ENCODE measurements at regions not wholly inside any gene's neighbourhood (a gene's known extent, or its start where the extent isn't known, plus 50 kb on each side); places are given as distances from the start of the nearest gene placed in this dataset.

DNA sequence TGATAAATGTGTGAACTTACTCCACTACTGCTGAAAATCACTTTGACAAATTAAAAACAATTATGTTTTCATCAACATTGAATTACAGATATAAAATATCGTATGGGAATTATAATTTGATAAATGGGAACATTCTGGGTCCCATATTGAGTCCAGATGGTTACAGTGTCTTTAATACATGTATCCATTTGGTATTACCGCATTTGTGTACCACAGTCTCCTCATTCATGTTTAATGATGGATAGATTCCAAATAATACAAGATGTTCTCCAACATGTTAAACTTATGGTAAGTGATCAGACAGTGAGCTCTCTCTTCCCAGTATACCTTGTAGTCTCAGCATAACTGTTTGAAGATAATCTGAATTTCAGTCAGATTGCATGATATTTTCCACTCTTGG lies 1706.8 kb upstream of the PCDH7 start:
- Mint-ChIP-seq H3K36me3 (ENCODE audit: low read depth) (no peaks in the 10 kb centered on the region), H3K27ac (no peak overlapping the region), H3K4me1 (ENCODE audit: low read depth) (no peaks in the 10 kb centered on the region), H3K27me3 (no peaks in the 10 kb centered on the region), H3K9me3 (peaks cover 31% of the 10 kb centered on the region), H3K4me3 (no peak overlapping the region)
- no peak for DNase-seq

DNA sequence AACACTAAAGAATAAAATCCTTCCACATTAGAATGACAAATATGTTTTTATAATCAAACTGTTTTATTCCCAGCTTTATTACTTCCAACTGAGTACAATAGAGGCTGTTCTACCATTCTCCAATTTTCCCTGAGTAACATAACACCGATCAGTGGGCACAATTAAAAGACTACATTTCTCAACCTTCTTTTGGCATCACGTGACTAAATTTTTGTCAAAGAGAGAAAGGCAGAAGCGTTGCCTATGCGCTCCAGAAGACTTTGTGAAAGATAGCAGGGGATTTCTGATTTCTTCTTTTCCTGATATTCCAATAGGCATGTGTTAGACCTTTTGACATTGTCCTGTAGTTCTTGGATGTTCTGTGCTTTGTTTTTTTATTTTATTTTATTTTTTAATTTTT lies 1705.6 kb upstream of the PCDH7 start:
- DNase-seq: no peak
- Mint-ChIP-seq H3K27ac (no peak overlapping the region), H3K4me3 (no peak overlapping the region), H3K4me1 (ENCODE audit: low read depth) (no peaks in the 10 kb centered on the region), H3K27me3 (no peaks in the 10 kb centered on the region), H3K9me3 (peaks cover 31% of the 10 kb centered on the region), H3K36me3 (ENCODE audit: low read depth) (no peaks in the 10 kb centered on the region)

DNA sequence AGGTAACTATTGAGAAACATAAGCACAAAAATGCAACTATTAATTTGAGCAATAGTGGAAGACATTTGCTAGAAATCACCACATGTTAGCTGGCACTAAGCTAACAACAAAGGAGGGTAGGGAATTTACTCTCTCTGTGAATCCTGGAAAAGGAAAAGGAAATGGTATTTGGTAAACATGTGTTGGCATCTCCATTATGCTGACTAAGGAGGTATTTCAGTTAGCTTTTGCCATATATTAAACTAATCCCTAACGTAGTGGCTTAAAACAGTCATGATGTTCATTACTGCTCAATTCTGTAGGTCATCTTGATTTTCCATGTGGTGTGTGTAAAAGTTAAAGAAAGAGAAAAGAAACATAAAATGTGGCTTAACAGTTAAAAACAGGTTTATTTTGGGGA lies 1686.5 kb upstream of the PCDH7 start:
- Mint-ChIP-seq H3K36me3 (ENCODE audit: low read depth) (no peaks in the 10 kb centered on the region), H3K4me3 (no peak overlapping the region)
- no peak for DNase-seq

DNA sequence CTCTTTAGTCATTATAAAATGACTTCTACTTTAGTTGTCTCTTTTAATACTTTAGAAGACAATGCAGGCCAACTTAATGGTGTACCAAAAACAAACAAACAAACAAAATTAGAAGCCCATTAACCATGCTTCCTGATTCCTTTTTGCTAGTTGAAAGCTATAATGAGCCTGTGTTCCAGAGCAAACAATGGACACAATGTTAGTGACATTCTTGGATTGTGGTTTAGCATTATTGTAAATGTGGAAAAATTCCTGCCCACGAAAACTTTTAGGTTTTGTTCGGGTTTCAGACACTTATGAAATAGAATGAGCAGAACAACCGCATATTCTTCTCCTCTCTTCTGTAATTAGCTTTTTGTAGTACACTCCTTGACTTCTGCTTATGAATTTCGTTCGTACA lies 1682.7 kb upstream of the PCDH7 start:
- no peaks in the 10 kb centered on the region for H3K36me3 Mint-ChIP-seq (ENCODE audit: low read depth)
- peaks cover 16% of the 10 kb centered on the region for H3K9me3 Mint-ChIP-seq
- H3K27ac Mint-ChIP-seq: no peak overlapping the region
- no peaks in the 10 kb centered on the region for H3K4me1 Mint-ChIP-seq (ENCODE audit: low read depth)
- no peaks in the 10 kb centered on the region for H3K27me3 Mint-ChIP-seq
- no peak overlapping the region for H3K4me3 Mint-ChIP-seq
- DNase-seq: no peak

More for the DNA sequence above, 1686.5 kb upstream of the PCDH7 start:
- Mint-ChIP-seq H3K27me3 (no peaks in the 10 kb centered on the region), H3K4me1 (ENCODE audit: low read depth) (no peaks in the 10 kb centered on the region), H3K9me3 (peaks cover 14% of the 10 kb centered on the region), H3K27ac (no peak overlapping the region)

GRCh38 chr4:29043411-29043810 lies 1676.8 kb upstream of the PCDH7 start:
- Mint-ChIP-seq H3K9me3 (peaks cover 5% of the 10 kb centered on the region), H3K36me3 (ENCODE audit: low read depth) (no peaks in the 10 kb centered on the region), H3K4me3 (no peak overlapping the region)

DNA sequence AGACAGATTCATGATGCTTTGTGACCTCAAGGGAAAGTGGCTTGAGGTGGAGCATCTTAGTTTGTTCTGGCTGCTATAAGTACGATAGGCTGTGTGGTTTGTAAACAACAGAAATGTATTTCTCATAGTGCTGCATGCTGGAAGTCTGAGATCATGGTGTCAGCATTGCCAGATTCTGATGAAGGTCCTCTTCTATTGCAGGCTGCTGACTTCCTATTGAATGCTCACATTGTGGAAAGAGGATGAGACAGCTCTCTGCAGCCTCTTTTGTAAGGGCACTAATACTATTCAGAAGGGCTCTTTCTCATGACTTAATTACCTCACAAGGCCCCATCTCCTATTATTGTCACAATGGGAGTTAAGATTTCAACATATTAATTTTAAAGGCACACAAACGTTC lies 1674.0 kb upstream of the PCDH7 start:
- Mint-ChIP-seq H3K4me3 (no peak overlapping the region), H3K27ac (no peak overlapping the region), H3K4me1 (ENCODE audit: low read depth) (no peaks in the 10 kb centered on the region), H3K9me3 (peaks cover 5% of the 10 kb centered on the region), H3K27me3 (no peaks in the 10 kb centered on the region), H3K36me3 (ENCODE audit: low read depth) (no peaks in the 10 kb centered on the region)
- DNase-seq: no peak

More at GRCh38 chr4:29043411-29043810, 1676.8 kb upstream of the PCDH7 start:
- H3K27ac Mint-ChIP-seq: no peak overlapping the region
- DNase-seq: no peak
- H3K27me3 Mint-ChIP-seq: no peaks in the 10 kb centered on the region
- no peaks in the 10 kb centered on the region for H3K4me1 Mint-ChIP-seq (ENCODE audit: low read depth)

DNA sequence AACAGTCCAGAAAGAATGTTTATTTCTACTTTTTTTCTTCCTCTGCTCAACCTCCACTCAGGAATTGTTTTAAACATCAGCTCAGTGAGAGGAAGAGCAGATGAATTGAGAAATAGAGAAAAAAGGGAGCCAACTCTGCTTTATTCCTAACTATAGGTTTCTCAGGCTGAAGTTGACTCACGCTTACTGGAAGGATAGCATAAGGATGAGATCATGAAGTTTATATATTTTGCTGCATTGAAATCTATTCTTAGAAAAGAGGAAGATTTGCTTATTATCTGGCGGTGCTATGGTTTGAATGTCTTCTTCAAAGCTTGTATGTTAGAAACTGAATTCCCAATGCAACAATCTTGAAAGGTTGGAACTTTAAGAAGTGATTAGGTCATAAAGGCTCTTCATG lies 1673.4 kb upstream of the PCDH7 start:
- peaks cover 5% of the 10 kb centered on the region for H3K9me3 Mint-ChIP-seq
- H3K27ac Mint-ChIP-seq: no peak overlapping the region
- H3K27me3 Mint-ChIP-seq: no peaks in the 10 kb centered on the region
- no peaks in the 10 kb centered on the region for H3K4me1 Mint-ChIP-seq (ENCODE audit: low read depth)
- no peak for DNase-seq
- no peaks in the 10 kb centered on the region for H3K36me3 Mint-ChIP-seq (ENCODE audit: low read depth)
- H3K4me3 Mint-ChIP-seq: no peak overlapping the region

- Mint-ChIP-seq H3K36me3 (ENCODE audit: low read depth) (no peaks in the 10 kb centered on the region), H3K9me3 (peaks cover 7% of the 10 kb centered on the region), H3K27ac (no peak overlapping the region), H3K4me3 (no peak overlapping the region), H3K4me1 (ENCODE audit: low read depth) (no peaks in the 10 kb centered on the region), H3K27me3 (no peaks in the 10 kb centered on the region)
- DNase-seq: no peak
These were observed 1672.7 kb upstream of the PCDH7 start for GRCh38 chr4:29047341-29048041.

DNA sequence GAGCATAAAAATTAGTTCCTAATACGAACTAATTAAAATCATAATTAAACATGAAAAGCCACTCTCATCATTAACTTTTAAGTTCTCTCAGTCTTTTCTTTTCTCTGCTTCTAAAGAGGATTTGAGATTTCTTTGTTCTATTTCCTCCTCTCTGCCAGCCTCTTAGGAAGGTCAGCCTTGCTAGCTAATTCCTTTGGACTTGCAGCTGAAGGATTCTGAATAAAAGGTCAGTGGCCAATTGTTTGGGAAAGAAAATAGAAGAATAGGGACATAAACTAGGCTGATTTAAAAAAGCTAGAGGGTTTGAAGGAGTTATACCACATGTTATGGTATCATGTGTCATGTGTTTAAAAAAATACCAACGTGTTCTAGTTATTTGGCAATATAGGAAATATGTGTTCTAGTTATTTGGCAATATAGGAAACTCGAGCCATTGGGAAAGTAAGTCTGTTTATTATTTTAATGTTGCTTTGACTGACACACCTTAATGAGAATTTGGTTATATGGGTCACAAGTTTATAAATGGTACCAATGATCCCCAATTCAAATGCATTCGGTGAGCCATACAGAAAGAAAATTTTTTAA lies 1668.7 kb upstream of the PCDH7 start:
- Mint-ChIP-seq H3K36me3 (ENCODE audit: low read depth) (no peaks in the 10 kb centered on the region), H3K4me3 (no peak overlapping the region), H3K27ac (no peak overlapping the region), H3K4me1 (ENCODE audit: low read depth) (no peaks in the 10 kb centered on the region), H3K27me3 (no peaks in the 10 kb centered on the region), H3K9me3 (peaks cover 11% of the 10 kb centered on the region)
- DNase-seq: no peak

GRCh38 chr4:29052266-29052665 lies 1667.9 kb upstream of the PCDH7 start:
- peaks cover 11% of the 10 kb centered on the region for H3K9me3 Mint-ChIP-seq

GRCh38 chr4:29058531-29058930 lies 1661.6 kb upstream of the PCDH7 start:
- Mint-ChIP-seq H3K36me3 (ENCODE audit: low read depth) (no peaks in the 10 kb centered on the region), H3K27me3 (no peaks in the 10 kb centered on the region), H3K27ac (no peak overlapping the region), H3K4me3 (no peak overlapping the region), H3K4me1 (ENCODE audit: low read depth) (no peaks in the 10 kb centered on the region), H3K9me3 (peaks cover 13% of the 10 kb centered on the region)
- no peak for DNase-seq

More at GRCh38 chr4:29052266-29052665, 1667.9 kb upstream of the PCDH7 start:
- H3K4me1 Mint-ChIP-seq (ENCODE audit: low read depth): no peaks in the 10 kb centered on the region
- H3K27me3 Mint-ChIP-seq: no peaks in the 10 kb centered on the region
- H3K36me3 Mint-ChIP-seq (ENCODE audit: low read depth): no peaks in the 10 kb centered on the region
- no peak overlapping the region for H3K27ac Mint-ChIP-seq
- H3K4me3 Mint-ChIP-seq: no peak overlapping the region
- DNase-seq: no peak

DNA sequence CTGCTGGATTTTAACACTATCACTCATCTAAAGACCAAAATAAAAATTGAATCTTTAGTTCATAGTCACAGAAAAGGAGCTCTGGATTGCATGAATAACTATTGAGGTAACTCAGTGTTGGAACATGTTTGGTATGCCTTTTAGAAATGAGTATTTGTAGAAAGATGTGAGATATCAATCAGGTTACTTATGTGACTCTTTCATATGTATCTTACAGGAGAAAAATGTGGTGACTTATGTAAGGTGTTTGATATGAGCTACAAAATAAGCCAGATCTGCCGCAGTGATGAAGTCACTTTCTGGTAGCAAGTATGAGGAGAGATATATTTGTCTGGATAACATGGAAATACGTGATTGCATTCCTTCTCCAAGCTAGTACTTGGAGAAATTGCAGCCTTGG lies 1653.3 kb upstream of the PCDH7 start:
- H3K4me3 Mint-ChIP-seq: no peak overlapping the region
- H3K4me1 Mint-ChIP-seq (ENCODE audit: low read depth): no peaks in the 10 kb centered on the region
- no peaks in the 10 kb centered on the region for H3K27me3 Mint-ChIP-seq
- H3K27ac Mint-ChIP-seq: no peak overlapping the region
- peaks cover 28% of the 10 kb centered on the region for H3K9me3 Mint-ChIP-seq
- no peaks in the 10 kb centered on the region for H3K36me3 Mint-ChIP-seq (ENCODE audit: low read depth)
- DNase-seq: no peak

- no peaks in the 10 kb centered on the region for H3K4me1 Mint-ChIP-seq (ENCODE audit: low read depth)
- no peak overlapping the region for H3K27ac Mint-ChIP-seq
- H3K36me3 Mint-ChIP-seq (ENCODE audit: low read depth): no peaks in the 10 kb centered on the region
- no peak overlapping the region for H3K4me3 Mint-ChIP-seq
- no peaks in the 10 kb centered on the region for H3K27me3 Mint-ChIP-seq
- H3K9me3 Mint-ChIP-seq: peaks cover 22% of the 10 kb centered on the region
- DNase-seq: no peak
These were observed 1646.6 kb upstream of the PCDH7 start for GRCh38 chr4:29073571-29073970.

- no peak for DNase-seq
- H3K27ac Mint-ChIP-seq: no peak overlapping the region
- H3K36me3 Mint-ChIP-seq (ENCODE audit: low read depth): no peaks in the 10 kb centered on the region
- H3K9me3 Mint-ChIP-seq: peaks cover 21% of the 10 kb centered on the region
- H3K27me3 Mint-ChIP-seq: no peaks in the 10 kb centered on the region
- no peak overlapping the region for H3K4me3 Mint-ChIP-seq
- no peaks in the 10 kb centered on the region for H3K4me1 Mint-ChIP-seq (ENCODE audit: low read depth)
These were observed 1644.8 kb upstream of the PCDH7 start for GRCh38 chr4:29075366-29075765.

DNA sequence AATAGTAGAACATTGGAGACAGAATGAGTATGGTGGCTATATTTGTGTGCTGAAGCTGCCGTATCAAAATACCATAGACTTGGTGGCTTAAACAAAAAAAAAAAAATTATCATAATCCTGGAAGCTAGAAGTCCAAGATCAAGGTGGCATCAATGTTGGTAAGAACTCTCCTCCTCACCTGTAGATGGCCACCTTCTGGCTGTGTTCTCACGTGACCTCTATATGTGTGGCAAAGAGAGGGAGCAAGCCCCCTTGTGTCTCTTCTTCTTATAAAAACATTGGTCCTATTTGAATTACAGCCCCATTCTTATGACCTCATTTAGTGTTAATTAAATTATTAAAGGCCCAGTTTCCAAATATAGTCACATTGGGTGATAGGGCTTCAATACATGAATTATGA lies 1640.9 kb upstream of the PCDH7 start:
- no peaks in the 10 kb centered on the region for H3K36me3 Mint-ChIP-seq (ENCODE audit: low read depth)
- H3K9me3 Mint-ChIP-seq: peaks cover 10% of the 10 kb centered on the region
- H3K27ac Mint-ChIP-seq: no peak overlapping the region
- no peak for DNase-seq
- no peak overlapping the region for H3K4me3 Mint-ChIP-seq
- no peaks in the 10 kb centered on the region for H3K4me1 Mint-ChIP-seq (ENCODE audit: low read depth)
- H3K27me3 Mint-ChIP-seq: no peaks in the 10 kb centered on the region
